Esophagus muscularis mucosa (tissue), 3 donors: ENCODE measurements at regions not wholly inside any gene's neighbourhood (a gene's known extent, or its start where the extent isn't known, plus 50 kb on each side); places are given as distances from the start of the nearest gene placed in this dataset.

ENCODE experiments used
- POLR2A ChIP-seq: fragments of 450-650 bp; IDR thresholded peaks from one replicate; pipeline ENCODE4 v1.6.1; 2017; ENCODE audit warnings: antibody characterized with exemption, moderate library complexity, mild to moderate bottlenecking, low read depth
- POLR2AphosphoS5 ChIP-seq, 2 donors: sonication (generic); formaldehyde crosslinking; IDR thresholded peaks; one replicate each; pipeline ENCODE4 v1.6.1; 2017; ENCODE audit warnings: antibody characterized with exemption in 2 of 2
- TF ChIP-seq, protein P1 (sequence below), 3 experiments: fragments of 200-600 bp in 2 of 3; fragments of 450-650 bp in 1 of 3; sonication (generic) in 2 of 3; IDR thresholded peaks; one replicate each; pipeline ENCODE4 v1.5.1; 2017 to 2019; ENCODE audit warnings: antibody characterized with exemption in 3 of 3, mild to moderate bottlenecking in 2 of 3, moderate library complexity in 1 of 3

DNA sequence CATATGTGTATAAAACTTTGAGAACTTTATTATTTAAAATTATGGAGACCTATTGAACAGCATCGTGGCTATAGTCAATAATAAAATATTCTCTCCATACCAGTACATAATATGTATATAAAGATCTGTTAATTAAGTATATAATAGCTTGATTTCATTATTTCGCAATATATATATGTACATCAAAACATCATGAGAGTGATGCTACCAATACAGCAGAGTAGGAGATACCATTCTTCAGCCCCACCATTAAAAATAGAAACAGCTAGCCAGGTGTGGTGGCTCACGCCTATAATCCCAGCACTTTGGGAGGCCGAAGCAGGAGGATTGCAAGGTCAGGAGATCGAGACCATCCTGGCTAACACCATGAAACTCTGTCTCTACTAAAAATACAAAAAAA is 1755.3 kb upstream of the SPRY2 start:
- TF ChIP-seq, protein P1, sequence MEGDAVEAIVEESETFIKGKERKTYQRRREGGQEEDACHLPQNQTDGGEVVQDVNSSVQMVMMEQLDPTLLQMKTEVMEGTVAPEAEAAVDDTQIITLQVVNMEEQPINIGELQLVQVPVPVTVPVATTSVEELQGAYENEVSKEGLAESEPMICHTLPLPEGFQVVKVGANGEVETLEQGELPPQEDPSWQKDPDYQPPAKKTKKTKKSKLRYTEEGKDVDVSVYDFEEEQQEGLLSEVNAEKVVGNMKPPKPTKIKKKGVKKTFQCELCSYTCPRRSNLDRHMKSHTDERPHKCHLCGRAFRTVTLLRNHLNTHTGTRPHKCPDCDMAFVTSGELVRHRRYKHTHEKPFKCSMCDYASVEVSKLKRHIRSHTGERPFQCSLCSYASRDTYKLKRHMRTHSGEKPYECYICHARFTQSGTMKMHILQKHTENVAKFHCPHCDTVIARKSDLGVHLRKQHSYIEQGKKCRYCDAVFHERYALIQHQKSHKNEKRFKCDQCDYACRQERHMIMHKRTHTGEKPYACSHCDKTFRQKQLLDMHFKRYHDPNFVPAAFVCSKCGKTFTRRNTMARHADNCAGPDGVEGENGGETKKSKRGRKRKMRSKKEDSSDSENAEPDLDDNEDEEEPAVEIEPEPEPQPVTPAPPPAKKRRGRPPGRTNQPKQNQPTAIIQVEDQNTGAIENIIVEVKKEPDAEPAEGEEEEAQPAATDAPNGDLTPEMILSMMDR (IDR thresholded peaks at IDR 0.05), result no peak
- TF ChIP-seq POLR2A (no peak), POLR2AphosphoS5 (IDR thresholded peaks at IDR 0.05) (no peak)
